H9 (cell line): ENCODE measurements at regions not wholly inside any gene's neighbourhood (a gene's known extent, or its start where the extent isn't known, plus 50 kb on each side); places are given as distances from the start of the nearest gene placed in this dataset.

Experiments
- DNase-seq: peaks from one replicate; pipeline ENCODE4 v3.0.0-alpha.2; 2017
- H2AFZ ChIP-seq: one replicate; pipeline ENCODE4 v1.6.1; 2013; ENCODE audit warnings: mild to moderate bottlenecking, low read length, control low read depth, moderate library complexity
- H2AK5ac ChIP-seq: 2 replicates; pipeline ENCODE4 v1.6.1; 2013; ENCODE audit warnings: low read length, control low read depth, mixed read lengths; ENCODE audit not compliant: insufficient read length
- H2BK120ac ChIP-seq: one replicate; pipeline ENCODE4 v1.6.1; 2013; ENCODE audit warnings: low read depth, mild to moderate bottlenecking, low read length, control low read depth, inconsistent platforms; ENCODE audit not compliant: poor library complexity, severe bottlenecking
- H2BK12ac ChIP-seq: 2 replicates; pipeline ENCODE4 v1.6.1; 2013; ENCODE audit warnings: low read length, control low read depth, mixed read lengths, low read depth; ENCODE audit not compliant: insufficient read length
- H2BK15ac ChIP-seq: 2 replicates; pipeline ENCODE4 v1.6.1; 2013; ENCODE audit warnings: low read depth, low read length, control low read depth
- H2BK20ac ChIP-seq: one replicate; pipeline ENCODE4 v1.6.1; 2013; ENCODE audit warnings: low read depth, mild to moderate bottlenecking, low read length, control low read depth, inconsistent platforms; ENCODE audit not compliant: poor library complexity, severe bottlenecking
- H2BK5ac ChIP-seq: 2 replicates; pipeline ENCODE4 v1.6.1; 2013; ENCODE audit warnings: low read length, control low read depth, mixed read lengths; ENCODE audit not compliant: insufficient read length
- H3K14ac ChIP-seq: 2 replicates; pipeline ENCODE4 v1.6.1; 2013; ENCODE audit warnings: low read length, control low read depth; ENCODE audit not compliant: insufficient read depth
- H3K18ac ChIP-seq: 2 replicates; pipeline ENCODE4 v1.6.1; 2013; ENCODE audit warnings: low read depth, mild to moderate bottlenecking, mixed read lengths, low read length, control low read depth; ENCODE audit not compliant: insufficient read length
- H3K23ac ChIP-seq: 2 replicates; pipeline ENCODE4 v1.6.1; 2013; ENCODE audit warnings: low read length, control low read depth, mixed read lengths, low read depth; ENCODE audit not compliant: insufficient read length
- H3K23me2 ChIP-seq: 2 replicates; pipeline ENCODE4 v1.6.1; 2013; ENCODE audit warnings: low read depth, mild to moderate bottlenecking, mixed read lengths, low read length, control low read depth; ENCODE audit not compliant: insufficient read length, poor library complexity, severe bottlenecking
- H3K27ac ChIP-seq: 2 replicates; pipeline ENCODE4 v1.5.1; 2013; ENCODE audit warnings: low read length, control low read depth, mixed read lengths, low read depth; ENCODE audit not compliant: insufficient read length
- H3K27me3 ChIP-seq: 2 replicates; pipeline ENCODE4 v1.6.1; 2013; ENCODE audit warnings: low read length, control low read depth, inconsistent platforms; ENCODE audit not compliant: insufficient read depth
- H3K4ac ChIP-seq: 2 replicates; pipeline ENCODE4 v1.6.1; 2013; ENCODE audit warnings: low read depth, mild to moderate bottlenecking, control low read depth, inconsistent platforms, low read length, moderate library complexity
- H3K4me1 ChIP-seq: 2 replicates; pipeline ENCODE4 v1.6.1; 2013; ENCODE audit warnings: low read length, control low read depth, inconsistent platforms; ENCODE audit not compliant: insufficient read depth
- H3K4me2 ChIP-seq: 2 replicates; pipeline ENCODE4 v1.6.1; 2013; ENCODE audit warnings: low read length, control low read depth, mixed read lengths; ENCODE audit not compliant: insufficient read length, insufficient read depth
- H3K56ac ChIP-seq: 2 replicates; pipeline ENCODE4 v1.6.1; 2013; ENCODE audit warnings: low read depth, mild to moderate bottlenecking, mixed read lengths, low read length, control low read depth; ENCODE audit not compliant: insufficient read length
- H3K79me1 ChIP-seq: 2 replicates; pipeline ENCODE4 v1.6.1; 2013; ENCODE audit warnings: low read depth, mild to moderate bottlenecking, moderate library complexity, low read length, control low read depth, inconsistent platforms; ENCODE audit not compliant: insufficient read depth, poor library complexity, severe bottlenecking
- H3K79me2 ChIP-seq: 2 replicates; pipeline ENCODE4 v1.6.1; 2013; ENCODE audit warnings: low read length, control low read depth, inconsistent platforms; ENCODE audit not compliant: insufficient read depth
- H3K9ac ChIP-seq: 2 replicates; pipeline ENCODE4 v1.6.1; 2013; ENCODE audit warnings: low read length, control low read depth, mixed read lengths; ENCODE audit not compliant: insufficient read length; ENCODE audit errors: extremely low read depth
- H3K9me3 ChIP-seq: one replicate; pipeline ENCODE4 v1.6.1; 2013; ENCODE audit warnings: low read depth, low read length, inconsistent platforms; ENCODE audit not compliant: control insufficient read depth
- H3T11ph ChIP-seq: one replicate; pipeline ENCODE4 v1.6.1; 2013; ENCODE audit warnings: mild to moderate bottlenecking, low read length, control low read depth, inconsistent platforms
- H4K20me1 ChIP-seq: one replicate; pipeline ENCODE4 v1.6.1; 2013; ENCODE audit not compliant: control insufficient read depth, insufficient read length, insufficient read depth
- H4K5ac ChIP-seq: 2 replicates; pipeline ENCODE4 v1.6.1; 2013; ENCODE audit warnings: low read depth, mild to moderate bottlenecking, mixed read lengths, low read length, control low read depth; ENCODE audit not compliant: insufficient read length
- H4K8ac ChIP-seq: replicated peaks from 2 replicates; pipeline ENCODE4 v1.6.1; 2013; ENCODE audit warnings: low read length, control low read depth, mixed read lengths, low read depth; ENCODE audit not compliant: insufficient read length
- H4K91ac ChIP-seq: 2 replicates; pipeline ENCODE4 v1.6.1; 2013; ENCODE audit warnings: low read depth, mild to moderate bottlenecking, moderate library complexity, mixed read lengths, low read length, control low read depth; ENCODE audit not compliant: insufficient read length
- H3K27ac Mint-ChIP-seq, 3 experiments: 2 replicates in 2 of 3; 3 replicates in 1 of 3; pipeline ENCODE4 v1.8.0; 2020 to 2021; ENCODE audit warnings: mixed read lengths in 3 of 3, mild to moderate bottlenecking in 1 of 3, moderate library complexity in 1 of 3
- H3K27me3 Mint-ChIP-seq: 2 replicates; pipeline ENCODE4 v1.8.0; 2021; ENCODE audit warnings: low read depth, mild to moderate bottlenecking, moderate library complexity, mixed read lengths
- H3K36me3 Mint-ChIP-seq, 3 experiments: 2 replicates in 2 of 3; 3 replicates in 1 of 3; pipeline ENCODE4 v1.8.0; 2020 to 2021; ENCODE audit warnings: low read depth in 3 of 3, mixed read lengths in 3 of 3; ENCODE audit not compliant: insufficient read depth in 1 of 3
- H3K4me1 Mint-ChIP-seq, 2 experiments: 2 replicates each; pipeline ENCODE4 v1.8.0; 2020; ENCODE audit warnings: mixed read lengths in 2 of 2
- H3K4me3 Mint-ChIP-seq, 2 experiments: 2 replicates in 1 of 2; 3 replicates in 1 of 2; pipeline ENCODE4 v1.8.0; 2020 to 2021; ENCODE audit warnings: mild to moderate bottlenecking in 2 of 2, mixed read lengths in 2 of 2, moderate library complexity in 1 of 2
- H3K9me3 Mint-ChIP-seq, 2 experiments: 2 replicates in 1 of 2; 3 replicates in 1 of 2; pipeline ENCODE4 v1.8.0; 2020; ENCODE audit warnings: mild to moderate bottlenecking in 2 of 2, mixed read lengths in 2 of 2, moderate library complexity in 1 of 2
- WGBS: extraction: QIAGEN DNeasy Blood & Tissue Kit; methylation state at CpG from one replicate; pipeline ENCODE4 v1.1.7; 2013; ENCODE audit warnings: missing lambda C conversion rate, low lambda C conversion rate, mixed read lengths; ENCODE audit not compliant: insufficient read length; ENCODE audit errors: extremely low coverage; 5-methylcytosine and 5-hydroxymethylcytosine counted together
- TF ChIP-seq, protein P1 (sequence below): fragments of 200-600 bp; sonication (generic); conservative IDR thresholded peaks from 3 replicates; pipeline ENCODE4 v1.8.0; 2021; ENCODE audit warnings: antibody characterized with exemption, mild to moderate bottlenecking

DNA sequence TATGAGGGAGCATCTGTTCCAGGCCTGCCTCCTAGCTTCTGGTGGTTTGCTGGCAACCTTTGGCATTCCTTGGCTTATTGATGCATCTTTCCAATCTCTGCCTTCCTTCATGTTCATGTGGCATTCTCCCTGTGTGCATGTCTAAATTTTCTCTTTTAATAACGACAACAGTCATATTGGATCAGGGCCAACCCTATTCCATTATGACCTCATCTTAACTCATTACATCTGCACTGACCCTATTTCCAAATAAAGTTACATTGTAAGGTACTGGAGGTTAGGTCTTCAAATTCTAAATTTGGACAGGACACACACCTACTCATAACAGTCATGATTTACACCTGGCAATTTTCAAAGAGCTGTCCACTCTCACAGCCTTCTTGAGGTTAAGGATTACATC lies 117.2 kb upstream of the FGGY start:
- H3K27me3 Mint-ChIP-seq: no peaks in the 10 kb centered on the region
- TF ChIP-seq, protein P1, sequence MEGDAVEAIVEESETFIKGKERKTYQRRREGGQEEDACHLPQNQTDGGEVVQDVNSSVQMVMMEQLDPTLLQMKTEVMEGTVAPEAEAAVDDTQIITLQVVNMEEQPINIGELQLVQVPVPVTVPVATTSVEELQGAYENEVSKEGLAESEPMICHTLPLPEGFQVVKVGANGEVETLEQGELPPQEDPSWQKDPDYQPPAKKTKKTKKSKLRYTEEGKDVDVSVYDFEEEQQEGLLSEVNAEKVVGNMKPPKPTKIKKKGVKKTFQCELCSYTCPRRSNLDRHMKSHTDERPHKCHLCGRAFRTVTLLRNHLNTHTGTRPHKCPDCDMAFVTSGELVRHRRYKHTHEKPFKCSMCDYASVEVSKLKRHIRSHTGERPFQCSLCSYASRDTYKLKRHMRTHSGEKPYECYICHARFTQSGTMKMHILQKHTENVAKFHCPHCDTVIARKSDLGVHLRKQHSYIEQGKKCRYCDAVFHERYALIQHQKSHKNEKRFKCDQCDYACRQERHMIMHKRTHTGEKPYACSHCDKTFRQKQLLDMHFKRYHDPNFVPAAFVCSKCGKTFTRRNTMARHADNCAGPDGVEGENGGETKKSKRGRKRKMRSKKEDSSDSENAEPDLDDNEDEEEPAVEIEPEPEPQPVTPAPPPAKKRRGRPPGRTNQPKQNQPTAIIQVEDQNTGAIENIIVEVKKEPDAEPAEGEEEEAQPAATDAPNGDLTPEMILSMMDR: no peak
- Histone ChIP-seq H3K4me1 (no peaks in the 10 kb centered on the region; the same call in 1 of the 2 replicates), H2AK5ac (no peak overlapping the region), H2BK20ac (no peak overlapping the region), H3T11ph (no peak overlapping the region), H2BK5ac (no peak overlapping the region), H2AFZ (no peak overlapping the region), H2BK120ac (no peak overlapping the region), H3K4ac (no peak overlapping the region), H3K23ac (no peak overlapping the region), H3K9me3 (no peaks in the 10 kb centered on the region), H4K91ac (no peak overlapping the region), H3K79me1 (no peaks in the 10 kb centered on the region), H3K79me2 (no peaks in the 10 kb centered on the region), H3K4me2 (no peak overlapping the region), H3K14ac (no peak overlapping the region), H4K5ac (no peak overlapping the region), H4K20me1 (no peaks in the 10 kb centered on the region), H3K27ac (no peak overlapping the region), H3K9ac (no peak overlapping the region), H4K8ac (no peak overlapping the region), H3K23me2 (no peaks in the 10 kb centered on the region), H2BK15ac (no peak overlapping the region), H3K56ac (no peak overlapping the region), H2BK12ac (no peak overlapping the region), H3K18ac (no peak overlapping the region), H3K27me3 (no peaks in the 10 kb centered on the region)
- H3K9me3 Mint-ChIP-seq: peaks cover 4 to 9% of the 10 kb centered on the region in 2 experiments; a peak in 3 of 5 replicates
- peaks cover 7 to 18% of the 10 kb centered on the region in 2 experiments for H3K4me1 Mint-ChIP-seq
- peaks cover 2 to 12% (median 4%) of the 10 kb centered on the region in 3 experiments; a peak in 4 of 7 replicates for H3K36me3 Mint-ChIP-seq
- no peak overlapping the region for H3K4me3 Mint-ChIP-seq
- H3K27ac Mint-ChIP-seq: no peak overlapping the region
- DNase-seq: no peak
- WGBS: no CpG with 5 or more reads among the region's 1 CpG
